Astrocyte (in vitro differentiated cells and primary cell): ENCODE measurements at regions not wholly inside any gene's neighbourhood (a gene's known extent, or its start where the extent isn't known, plus 50 kb on each side); places are given as distances from the start of the nearest gene placed in this dataset.

Experiments used
- CTCF ChIP-seq: IDR thresholded peaks from 2 replicates; pipeline ENCODE4 v1.5.1; 2011; ENCODE audit warnings: low read depth, mild to moderate bottlenecking, inconsistent platforms, low read length, moderate library complexity; ENCODE audit not compliant: insufficient read depth
- EZH2 ChIP-seq: IDR thresholded peaks from 2 replicates; pipeline ENCODE4 v1.6.1; 2012; ENCODE audit warnings: mild to moderate bottlenecking, low read length, inconsistent platforms; ENCODE audit not compliant: insufficient read depth

GRCh38 chr1:219419065-219419464, 193.8 kb downstream of the ZC3H11B start:
- no peak for TF ChIP-seq EZH2
- TF ChIP-seq CTCF: no peak
